ENCODE measurements at regions not wholly inside any gene's neighbourhood (a gene's known extent, or its start where the extent isn't known, plus 50 kb on each side); places are given as distances from the start of the nearest gene placed in this dataset.
"Not testable (repeated sequence)": the region's sequence is repeated elsewhere in the genome, so short reads cannot be mapped to it uniquely, and the experiment has no call there.

DNA sequence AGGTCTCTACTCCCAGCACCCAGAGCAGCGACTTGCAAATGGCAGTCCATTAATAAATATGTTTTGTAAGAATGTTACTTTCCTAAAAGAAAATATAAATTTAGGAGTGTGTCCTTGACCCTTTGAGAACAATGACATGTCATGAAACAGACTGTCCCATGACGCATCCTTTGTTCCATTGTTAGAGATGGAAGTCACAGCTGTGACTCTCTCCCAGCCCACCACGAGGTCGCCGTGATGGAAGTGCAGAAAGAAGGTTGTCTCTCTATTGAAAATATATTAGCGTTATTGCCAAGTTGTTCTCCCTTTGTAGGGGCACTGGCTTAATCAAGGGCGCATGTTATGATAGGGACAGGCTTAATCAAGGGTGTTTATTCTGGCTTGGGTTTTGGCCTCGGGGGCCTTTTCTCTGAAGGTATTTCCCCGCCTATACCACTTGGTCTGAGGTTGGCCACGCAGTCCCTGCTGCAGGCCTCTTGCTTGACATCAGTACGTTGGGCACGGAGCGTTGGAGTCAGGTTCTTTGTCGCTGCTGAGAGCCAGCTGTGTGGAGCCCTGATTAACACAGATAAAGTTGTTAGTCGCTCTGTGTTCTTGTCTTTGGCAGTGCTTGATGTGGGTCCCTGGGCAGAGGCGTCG is 126.7 kb upstream of the ZNF536 start:
- no peak for DNase-seq

DNA sequence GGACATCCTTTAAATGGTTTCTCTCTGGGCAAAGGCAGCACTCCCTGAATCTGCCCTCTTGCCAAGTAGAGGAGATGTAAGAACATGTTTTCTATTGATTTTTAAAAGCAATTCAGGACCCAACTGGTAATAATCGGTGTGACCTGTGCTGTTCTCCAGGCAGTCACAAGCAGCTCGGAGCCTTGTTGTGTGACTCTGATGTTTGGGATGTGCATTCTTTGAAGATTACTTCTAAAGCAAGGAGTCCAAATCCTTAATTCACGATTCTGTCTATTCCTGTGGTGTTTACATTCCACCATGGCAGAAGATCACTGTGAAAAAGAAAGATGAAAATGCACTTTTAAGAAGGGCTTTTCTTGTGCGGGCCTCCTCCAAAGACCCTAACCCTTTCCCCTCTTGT is 122.3 kb upstream of the ZNF536 start:
- DNase-seq = no peak

GRCh38 chr19:30252214-30252613 is 120.0 kb upstream of the ZNF536 start:
- DNase-seq = no peak

GRCh38 chr19:30253581-30253996 is 118.6 kb upstream of the ZNF536 start:
- DNase-seq = no peak

DNA sequence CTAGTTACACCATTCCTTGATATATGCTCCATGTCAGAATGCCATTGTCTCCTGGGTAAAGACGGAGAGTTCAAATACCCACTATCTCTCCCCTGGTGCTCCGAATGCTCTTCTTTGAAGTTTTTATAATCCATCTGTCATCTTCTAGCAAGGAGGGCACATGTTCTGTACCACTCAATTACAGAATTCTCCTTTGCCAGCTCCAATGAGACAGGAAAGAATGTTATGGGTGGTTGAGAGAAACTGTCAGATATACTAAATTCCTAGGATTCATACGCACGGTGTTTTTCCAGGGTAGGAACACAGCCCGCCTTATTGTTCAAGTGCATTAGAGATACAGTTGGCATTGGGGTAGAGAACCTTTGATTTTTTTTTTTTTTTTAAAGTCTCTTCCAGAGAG is 118.0 kb upstream of the ZNF536 start:
- no peak for DNase-seq

DNA sequence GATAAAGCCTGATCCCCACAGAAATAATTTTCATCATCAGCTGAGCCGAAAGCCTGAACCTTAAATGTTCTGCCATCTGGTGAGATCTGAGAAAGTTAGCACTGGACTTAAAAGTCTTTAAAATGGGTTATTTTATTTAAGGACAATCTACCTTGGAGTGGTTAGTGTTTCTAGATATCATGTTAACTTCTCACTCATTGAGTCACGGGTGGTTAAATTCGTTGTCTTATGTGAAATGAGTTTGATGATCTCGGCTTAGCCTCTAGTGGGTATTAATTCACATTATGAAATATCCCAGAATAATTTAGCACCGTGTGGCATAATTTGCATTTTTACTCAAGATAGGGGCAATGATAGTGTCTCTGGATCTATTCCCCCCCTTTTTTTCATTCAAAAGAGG is 117.4 kb upstream of the ZNF536 start:
- no peak for DNase-seq

DNA sequence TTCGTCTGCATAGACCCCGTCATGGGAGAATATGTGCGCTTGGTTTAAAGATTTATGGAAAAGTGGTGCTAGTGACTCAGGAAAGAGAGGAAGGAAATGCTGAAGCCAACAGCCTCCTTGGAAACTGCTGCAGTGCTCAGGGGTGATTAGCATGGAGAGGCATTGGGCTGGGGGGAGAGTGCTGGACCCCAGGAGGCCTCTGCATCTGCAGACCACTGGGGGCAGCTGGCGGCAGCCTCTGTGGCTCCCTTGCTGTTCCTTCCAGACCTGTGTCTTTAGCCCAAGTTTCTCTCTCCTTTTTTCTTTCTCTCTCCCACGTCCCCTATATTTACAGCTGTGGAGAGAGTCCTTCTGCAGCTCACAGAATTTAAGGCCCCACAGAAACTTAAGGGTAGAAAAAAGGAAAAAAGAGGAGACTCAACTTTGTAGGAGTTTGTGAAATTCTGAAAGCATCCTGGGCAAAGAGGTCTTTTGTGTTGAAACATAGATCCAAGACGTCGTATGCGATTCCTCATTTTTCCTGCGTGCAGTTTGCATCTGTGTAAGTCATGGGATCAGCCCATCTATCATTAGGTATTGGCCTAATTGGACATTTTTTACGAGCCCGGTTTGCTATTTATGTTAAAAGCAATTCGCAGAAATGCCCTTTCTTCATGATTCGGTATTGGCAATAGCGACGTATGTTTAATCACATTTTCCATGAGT is 116.2 kb upstream of the ZNF536 start:
- no peak for DNase-seq

DNA sequence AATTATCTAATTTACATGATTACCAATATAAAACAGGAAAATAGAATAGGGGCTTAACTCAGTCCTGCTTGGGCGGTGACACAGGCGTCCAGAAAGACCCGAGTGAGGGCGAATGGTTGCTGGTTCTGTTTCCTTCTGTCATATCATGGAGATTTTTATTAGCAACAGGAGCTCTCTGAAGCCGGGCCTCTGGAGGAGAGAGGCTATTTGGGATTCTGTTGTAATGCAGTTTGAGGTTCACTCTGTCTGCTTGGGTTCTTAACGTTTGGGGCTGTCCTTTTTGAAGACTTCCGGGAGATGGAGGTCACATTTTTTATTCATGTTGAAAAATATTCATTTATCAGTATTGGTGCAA is 115.7 kb upstream of the ZNF536 start:
- DNase-seq = no peak

DNA sequence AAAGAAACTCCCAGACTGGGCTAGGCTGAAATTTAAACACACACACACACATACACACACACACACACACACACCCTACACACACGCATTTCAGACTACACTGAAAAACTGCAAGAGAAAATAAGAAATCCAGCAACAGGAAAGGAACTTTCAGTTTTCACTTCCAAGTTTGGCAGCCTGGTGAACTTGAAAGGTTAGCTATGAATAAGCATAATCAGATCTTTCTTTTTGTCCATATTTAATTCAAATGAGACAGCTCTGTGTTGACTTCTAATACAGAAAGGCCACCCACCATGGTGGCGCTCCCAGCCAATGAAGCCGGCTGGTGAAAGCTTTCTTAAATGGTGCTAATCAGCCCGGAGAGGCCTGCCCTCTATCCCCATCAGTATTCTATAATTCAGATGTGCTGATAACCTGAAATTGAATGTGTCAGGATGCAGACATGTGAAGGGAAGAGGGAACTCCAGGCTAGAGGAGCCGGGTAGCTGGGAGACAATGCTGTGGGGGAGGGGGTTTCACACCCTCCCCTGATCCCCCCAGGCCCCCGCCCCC is 108.3 kb upstream of the ZNF536 start:
- no peak for DNase-seq

GRCh38 chr19:30265918-30266317 is 106.3 kb upstream of the ZNF536 start:
- not testable (repeated sequence) for DNase-seq

DNA sequence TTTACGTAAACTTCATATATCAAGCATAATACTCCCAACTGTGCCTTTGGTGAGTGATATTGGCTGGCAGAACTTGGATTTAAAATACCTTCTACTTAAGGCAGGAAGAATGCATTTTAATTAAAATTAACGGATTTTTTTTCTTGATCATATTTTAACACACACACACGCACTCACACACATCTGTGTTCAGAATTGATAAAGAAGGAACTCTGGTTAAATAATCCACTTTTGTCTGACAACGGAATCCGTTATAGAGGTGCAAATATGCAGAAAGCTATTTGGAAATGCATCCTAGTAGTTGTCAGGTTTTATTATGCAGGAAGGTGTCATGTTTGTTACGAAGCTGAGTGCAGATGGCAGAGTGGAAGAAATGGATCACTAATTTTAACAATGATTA is 105.5 kb upstream of the ZNF536 start:
- DNase-seq = no peak

DNA sequence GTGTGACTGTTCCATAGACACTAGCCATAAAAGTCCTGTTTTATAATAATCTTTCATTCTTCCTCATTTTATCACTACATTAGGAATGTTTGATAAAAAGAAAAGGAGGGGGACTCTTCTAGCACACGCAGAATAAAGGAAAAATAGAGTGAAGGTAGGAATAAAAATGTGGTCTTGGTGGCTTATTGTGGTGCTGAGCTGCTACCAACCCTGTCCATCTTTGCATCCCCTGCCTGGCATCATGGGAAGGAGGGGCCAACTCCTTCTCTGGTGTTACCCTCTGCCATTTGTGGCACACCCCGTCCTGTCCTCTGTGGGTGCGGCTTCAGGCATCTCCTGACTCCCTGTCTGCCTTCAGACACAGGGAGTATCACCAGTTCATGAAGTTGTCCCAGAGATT is 104.9 kb upstream of the ZNF536 start:
- no peak for DNase-seq

- DNase-seq = no peak
Observed at GRCh38 chr19:30268601-30269000, 103.6 kb upstream of the ZNF536 start.

DNA sequence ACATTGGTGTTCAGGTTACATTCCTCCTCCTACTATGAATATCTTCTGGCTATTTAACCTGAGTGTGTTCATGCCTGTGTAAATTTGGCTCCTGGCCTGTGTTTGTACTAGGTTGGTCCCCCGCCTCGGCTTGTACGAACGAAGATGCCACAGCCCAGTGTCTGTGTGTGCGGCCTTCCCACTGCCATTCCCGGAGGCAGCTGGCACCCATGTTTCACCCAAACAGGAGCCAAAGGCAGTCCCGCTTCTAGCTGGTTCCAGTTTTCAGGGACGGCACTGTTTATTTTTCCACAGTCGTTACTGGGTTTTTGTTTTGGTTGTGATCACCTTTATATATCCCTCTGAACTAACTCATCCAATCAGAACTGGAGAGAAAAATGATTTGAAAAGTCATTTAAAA is 102.5 kb upstream of the ZNF536 start:
- DNase-seq = no peak

GRCh38 chr19:30271816-30272215 is 100.4 kb upstream of the ZNF536 start:
- DNase-seq = no peak

GRCh38 chr19:30272554-30272953 is 99.6 kb upstream of the ZNF536 start:
- no peak for DNase-seq

- DNase-seq = no peak
Observed at GRCh38 chr19:30273184-30273583, 99.0 kb upstream of the ZNF536 start.

- DNase-seq = no peak
Observed at GRCh38 chr19:30274987-30275386, 97.2 kb upstream of the ZNF536 start.

DNA sequence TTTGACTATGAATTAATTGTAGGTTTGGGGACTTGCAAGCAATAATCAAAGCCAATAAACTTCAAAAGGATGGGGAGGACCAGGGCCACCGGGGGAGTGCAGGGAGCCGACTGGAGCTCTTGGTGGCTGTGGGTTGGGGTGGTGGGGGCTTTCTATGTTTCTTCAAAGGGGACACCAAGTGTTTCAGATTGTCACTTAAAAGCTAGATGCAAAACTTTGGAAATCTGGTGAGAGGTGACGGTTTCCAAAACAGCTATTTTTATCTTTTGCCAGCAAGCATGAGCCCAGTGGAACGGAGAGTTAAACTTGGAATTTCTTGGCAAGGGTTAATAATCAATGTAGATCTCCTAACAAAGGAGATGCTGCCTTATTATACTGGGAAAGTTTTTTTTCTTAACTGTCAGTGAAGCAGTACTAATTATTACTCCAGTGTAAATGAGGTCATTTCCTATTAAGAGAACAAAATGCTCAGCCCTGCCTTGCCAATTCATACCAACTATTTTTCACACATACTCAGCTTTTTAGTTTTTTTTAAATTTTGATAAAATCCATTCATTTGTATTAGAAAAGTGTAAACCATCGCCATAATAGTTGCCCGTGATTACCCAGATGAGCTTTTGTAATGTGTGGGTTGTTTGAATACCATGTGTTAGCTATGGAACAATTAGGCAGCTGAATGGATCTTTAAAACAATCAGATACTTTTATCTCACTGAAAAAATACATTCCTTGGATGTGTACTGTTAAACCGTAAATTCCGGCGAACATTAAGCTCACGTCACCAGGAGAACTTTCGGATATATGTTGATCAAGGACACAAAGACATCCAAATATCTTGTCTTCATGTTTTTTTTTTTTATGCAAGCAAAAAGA is 95.9 kb upstream of the ZNF536 start:
- DNase-seq = no peak

- no peak for DNase-seq
Observed at GRCh38 chr19:30276883-30277280, 95.3 kb upstream of the ZNF536 start.

- no peak for DNase-seq
Observed at GRCh38 chr19:30277941-30278881, 94.0 kb upstream of the ZNF536 start.

DNA sequence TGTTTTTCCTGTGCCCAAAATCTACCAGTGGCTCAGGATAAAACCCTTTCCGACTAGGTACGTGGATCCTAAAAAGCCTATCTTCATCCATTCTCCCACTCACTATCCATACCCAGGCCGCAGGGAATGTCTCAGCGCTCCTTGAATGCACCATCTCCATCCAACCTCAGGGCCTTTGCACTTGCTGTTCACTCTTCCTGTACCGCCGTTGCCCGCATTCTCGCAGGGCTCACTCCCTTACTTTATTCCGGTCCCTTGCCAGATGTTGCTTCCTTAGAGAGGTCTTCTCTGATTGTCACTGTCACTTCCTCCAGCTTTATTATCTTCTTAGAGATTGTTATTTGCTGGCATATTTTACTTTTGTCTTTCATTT is 93.3 kb upstream of the ZNF536 start:
- no peak for DNase-seq

DNA sequence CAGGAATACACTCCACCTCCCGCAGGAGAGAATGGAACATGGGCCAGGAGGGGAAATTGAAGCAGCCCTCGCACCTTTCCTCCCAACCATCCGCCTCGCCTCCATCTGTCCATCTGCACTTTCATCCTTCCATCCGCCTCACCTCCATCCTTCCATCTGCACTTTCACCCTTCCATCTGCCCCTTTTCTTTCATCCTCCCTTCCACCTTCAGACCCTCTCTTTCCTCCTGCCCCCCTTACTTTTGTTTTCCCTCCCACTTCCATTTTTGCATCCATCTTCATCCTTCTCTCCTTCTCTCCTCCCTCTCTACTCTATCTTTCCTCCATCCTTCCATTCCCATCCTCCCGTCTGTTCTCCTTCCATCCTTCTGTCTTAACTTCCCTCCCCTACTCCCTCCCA is 92.2 kb upstream of the ZNF536 start:
- no peak for DNase-seq

Measured in NK-92 treated with Interleukin-12 subunit alpha and Interleukin-12 subunit beta, amount 100 ng/mL, for 24 hours (cell line).